ENCODE measurements at regions not wholly inside any gene's neighbourhood (a gene's known extent, or its start where the extent isn't known, plus 50 kb on each side); places are given as distances from the start of the nearest gene placed in this dataset.

GRCh38 chr12:111074965-111075364 is 154.6 kb upstream of the MYL2 start:
- no peak for DNase-seq (ENCODE audit: low spot score in 2 of 2)
- intact Hi-C loops (cut with DNase I; ENCODE audit: low total_unique reads): no loop called here

GRCh38 chr12:111074559-111074958 is 154.2 kb upstream of the MYL2 start:
- DNase-seq (ENCODE audit: low spot score in 2 of 2): no peak
- Histone ChIP-seq H3K4me3 (no peak overlapping the region), H3K27me3 (peaks cover 0 to 10% of the 10 kb centered on the region in 2 donors), H3K9me3 (peaks cover 0 to 11% of the 10 kb centered on the region in 2 donors), H3K4me1 (no peaks in the 10 kb centered on the region), H3K27ac (no peak overlapping the region), H3K36me3 (no peaks in the 10 kb centered on the region)
- intact Hi-C loops (cut with DNase I; ENCODE audit: low total_unique reads): no loop called here
- TF ChIP-seq POLR2A (IDR thresholded peaks at IDR 0.05): no peak
- no peak for TF ChIP-seq POLR2AphosphoS5 (IDR thresholded peaks at IDR 0.05)
- no peak for TF ChIP-seq CTCF (IDR thresholded peaks at IDR 0.05)

More at GRCh38 chr12:111074965-111075364, 154.6 kb upstream of the MYL2 start:
- no peak for TF ChIP-seq POLR2A (IDR thresholded peaks at IDR 0.05)
- no peak for TF ChIP-seq CTCF (IDR thresholded peaks at IDR 0.05)
- no peak for TF ChIP-seq POLR2AphosphoS5 (IDR thresholded peaks at IDR 0.05)
- Histone ChIP-seq H3K27ac (no peak overlapping the region), H3K9me3 (peaks cover 0 to 11% of the 10 kb centered on the region in 2 donors), H3K27me3 (peaks cover 0 to 7% of the 10 kb centered on the region in 2 donors), H3K4me1 (no peaks in the 10 kb centered on the region), H3K36me3 (no peaks in the 10 kb centered on the region), H3K4me3 (no peak overlapping the region)

- Histone ChIP-seq H3K4me1 (no peaks in the 10 kb centered on the region), H3K9me3 (peaks cover 0 to 11% of the 10 kb centered on the region in 2 donors), H3K27me3 (peaks cover 0 to 14% of the 10 kb centered on the region in 2 donors), H3K27ac (no peak overlapping the region), H3K4me3 (no peak overlapping the region), H3K36me3 (no peaks in the 10 kb centered on the region)
- TF ChIP-seq CTCF (IDR thresholded peaks at IDR 0.05): no peak
- TF ChIP-seq POLR2A (IDR thresholded peaks at IDR 0.05): no peak
- no peak for TF ChIP-seq POLR2AphosphoS5 (IDR thresholded peaks at IDR 0.05)
- DNase-seq (ENCODE audit: low spot score in 2 of 2): no peak
- intact Hi-C loops (cut with DNase I; ENCODE audit: low total_unique reads): no loop called here
Measured at GRCh38 chr12:111073370-111073769, 153.0 kb upstream of the MYL2 start.

- Histone ChIP-seq H3K4me3 (no peak overlapping the region), H3K9me3 (peaks cover 0 to 11% of the 10 kb centered on the region in 2 donors), H3K27me3 (peaks cover 0 to 14% of the 10 kb centered on the region in 2 donors), H3K4me1 (no peaks in the 10 kb centered on the region), H3K36me3 (no peaks in the 10 kb centered on the region), H3K27ac (no peak overlapping the region)
- intact Hi-C loops (cut with DNase I; ENCODE audit: low total_unique reads): no loop called here
- no peak for DNase-seq (ENCODE audit: low spot score in 2 of 2)
- TF ChIP-seq POLR2AphosphoS5 (IDR thresholded peaks at IDR 0.05) (no peak), CTCF (IDR thresholded peaks at IDR 0.05) (no peak), POLR2A (IDR thresholded peaks at IDR 0.05) (no peak)
Measured at GRCh38 chr12:111072299-111072698, 151.9 kb upstream of the MYL2 start.

- Histone ChIP-seq H3K4me3 (no peak overlapping the region), H3K4me1 (no peaks in the 10 kb centered on the region), H3K27me3 (peaks cover 0 to 11% of the 10 kb centered on the region in 2 donors), H3K27ac (no peak overlapping the region), H3K36me3 (no peaks in the 10 kb centered on the region), H3K9me3 (peaks cover 0 to 11% of the 10 kb centered on the region in 2 donors)
- DNase-seq (ENCODE audit: low spot score in 2 of 2): no peak
- TF ChIP-seq POLR2AphosphoS5 (IDR thresholded peaks at IDR 0.05): no peak
- TF ChIP-seq POLR2A (IDR thresholded peaks at IDR 0.05): no peak
- TF ChIP-seq CTCF (IDR thresholded peaks at IDR 0.05): no peak
- intact Hi-C loops (cut with DNase I; ENCODE audit: low total_unique reads): no loop called here
Measured at GRCh38 chr12:111069886-111070285, 149.5 kb upstream of the MYL2 start.

Measured in breast epithelium (tissue), 4 donors.